ENCODE measurements at regions not wholly inside any gene's neighbourhood (a gene's known extent, or its start where the extent isn't known, plus 50 kb on each side); places are given as distances from the start of the nearest gene placed in this dataset.

DNA sequence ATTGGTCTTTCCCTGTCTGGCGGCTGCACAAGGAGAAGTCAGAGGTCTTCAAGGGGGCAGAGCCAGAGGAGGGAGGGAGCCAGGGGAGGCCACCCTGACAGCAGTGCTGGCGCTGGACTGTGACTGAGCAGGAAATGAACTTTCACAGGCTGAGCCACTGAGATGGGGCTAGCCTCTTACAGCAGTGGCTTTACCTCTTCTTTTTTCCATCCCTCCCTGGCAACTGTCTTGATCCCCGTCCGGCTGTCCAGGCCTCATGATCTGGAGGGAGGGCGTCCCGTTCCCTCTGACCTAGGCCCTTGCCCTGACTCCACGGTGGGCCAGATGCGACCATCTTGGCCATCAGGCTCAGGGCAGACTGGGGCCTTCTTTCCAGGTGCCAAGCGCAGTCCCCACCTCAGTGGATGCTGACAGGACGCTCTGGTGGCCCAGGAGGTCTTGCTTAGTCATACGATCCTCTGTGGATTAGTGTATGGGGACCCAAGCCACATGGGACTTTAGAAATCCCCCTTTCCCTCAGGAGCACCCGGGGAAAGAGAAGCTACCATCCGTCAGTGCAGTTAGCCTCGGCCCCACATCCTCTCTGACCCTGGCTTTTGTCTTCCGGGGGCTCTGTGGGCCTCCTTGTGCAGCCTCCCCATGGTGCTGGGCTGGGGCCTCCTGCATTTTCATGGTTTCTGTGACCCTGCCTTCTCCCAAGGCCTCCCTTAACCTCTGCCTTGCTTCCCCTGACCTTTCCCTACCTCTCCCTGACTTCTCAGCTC lies 57.4 kb upstream of the CCDC167 start:
- H3K4me3 ChIP-seq (ENCODE audit: low read length): no peak overlapping the region
- H3K27ac ChIP-seq (ENCODE audit: low read length): no peak overlapping the region
- no peaks in the 10 kb centered on the region for H3K79me2 ChIP-seq (ENCODE audit: low read length)
- no peak overlapping the region for H2AFZ ChIP-seq (ENCODE audit: low read length)
- no peaks in the 10 kb centered on the region for H3K9me3 ChIP-seq (replicated peaks; ENCODE audit: insufficient read depth, low read length)
- peaks cover 4% of the 10 kb centered on the region; the same call in 1 of the 2 replicates for H3F3A ChIP-seq (ENCODE audit: insufficient read depth, low read length)
- TF ChIP-seq, protein P1, sequence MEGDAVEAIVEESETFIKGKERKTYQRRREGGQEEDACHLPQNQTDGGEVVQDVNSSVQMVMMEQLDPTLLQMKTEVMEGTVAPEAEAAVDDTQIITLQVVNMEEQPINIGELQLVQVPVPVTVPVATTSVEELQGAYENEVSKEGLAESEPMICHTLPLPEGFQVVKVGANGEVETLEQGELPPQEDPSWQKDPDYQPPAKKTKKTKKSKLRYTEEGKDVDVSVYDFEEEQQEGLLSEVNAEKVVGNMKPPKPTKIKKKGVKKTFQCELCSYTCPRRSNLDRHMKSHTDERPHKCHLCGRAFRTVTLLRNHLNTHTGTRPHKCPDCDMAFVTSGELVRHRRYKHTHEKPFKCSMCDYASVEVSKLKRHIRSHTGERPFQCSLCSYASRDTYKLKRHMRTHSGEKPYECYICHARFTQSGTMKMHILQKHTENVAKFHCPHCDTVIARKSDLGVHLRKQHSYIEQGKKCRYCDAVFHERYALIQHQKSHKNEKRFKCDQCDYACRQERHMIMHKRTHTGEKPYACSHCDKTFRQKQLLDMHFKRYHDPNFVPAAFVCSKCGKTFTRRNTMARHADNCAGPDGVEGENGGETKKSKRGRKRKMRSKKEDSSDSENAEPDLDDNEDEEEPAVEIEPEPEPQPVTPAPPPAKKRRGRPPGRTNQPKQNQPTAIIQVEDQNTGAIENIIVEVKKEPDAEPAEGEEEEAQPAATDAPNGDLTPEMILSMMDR (IDR thresholded peaks at IDR 0.05; ENCODE audit: low read length): no peak
- no peak for TF ChIP-seq EZH2 (optimal IDR thresholded peaks at IDR 0.05; ENCODE audit: low read depth, low read length)
- TF ChIP-seq EZH2phosphoT487 (IDR thresholded peaks at IDR 0.05; ENCODE audit: low read length): no peak
- DNase-seq: no peak
- no peak overlapping the region for H3K9ac ChIP-seq (ENCODE audit: low read length)
- peaks cover 11% of the 10 kb centered on the region; the same call in 1 of the 2 replicates for H3K4me1 ChIP-seq (ENCODE audit: low read length)
- no peak overlapping the region for H3K4me2 ChIP-seq (ENCODE audit: low read depth, low read length)
- no peaks in the 10 kb centered on the region for H4K20me1 ChIP-seq (ENCODE audit: insufficient read depth, low read length)
- H3K27me3 ChIP-seq (replicated peaks; ENCODE audit: insufficient read depth, low read length): no peaks in the 10 kb centered on the region
- H3K36me3 ChIP-seq (replicated peaks; ENCODE audit: insufficient read depth, low read length): no peaks in the 10 kb centered on the region
- no peaks in the 10 kb centered on the region for H3K9me2 ChIP-seq (replicated peaks; ENCODE audit: insufficient read depth, low read length)

DNA sequence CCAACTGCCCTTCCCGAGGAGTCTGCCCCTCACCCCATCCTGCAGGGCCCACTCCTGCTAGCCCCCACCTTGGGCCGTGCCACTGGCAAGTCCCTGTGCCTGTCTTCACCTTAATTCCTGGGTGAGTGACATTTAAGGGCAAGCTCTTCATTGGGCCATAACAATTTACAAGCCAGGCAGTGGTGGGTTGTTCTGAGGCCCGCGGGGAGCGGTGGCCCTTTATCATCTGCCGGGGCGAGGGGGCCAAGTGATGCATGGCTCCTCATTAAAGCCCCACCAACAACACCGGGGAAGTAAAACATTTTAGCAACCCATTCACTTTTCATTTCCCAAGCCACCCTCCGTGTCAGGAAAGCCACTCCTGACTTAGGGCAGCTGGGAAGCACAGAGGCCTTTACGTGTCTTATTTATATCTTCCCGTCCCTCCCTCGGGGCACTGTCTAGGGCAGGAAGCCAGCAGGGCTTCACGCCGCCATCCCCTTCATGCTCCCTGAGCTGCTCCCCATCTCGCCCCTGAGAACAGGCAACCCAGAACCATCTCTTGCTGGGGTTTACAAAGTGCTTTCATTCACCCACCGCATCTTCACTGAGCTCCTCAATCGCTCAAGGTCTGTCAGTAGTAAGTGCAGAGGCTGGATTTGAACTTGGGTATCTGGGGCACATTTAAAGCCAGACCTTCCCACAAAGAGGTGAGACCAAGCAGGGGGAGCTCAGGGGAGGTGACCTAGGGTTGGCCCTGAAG lies 55.5 kb upstream of the CCDC167 start:
- TF ChIP-seq, protein P1 (IDR thresholded peaks at IDR 0.05; ENCODE audit: low read length): no peak
- TF ChIP-seq EZH2phosphoT487 (IDR thresholded peaks at IDR 0.05; ENCODE audit: low read length): no peak
- TF ChIP-seq EZH2 (optimal IDR thresholded peaks at IDR 0.05; ENCODE audit: low read depth, low read length): no peak
- no peaks in the 10 kb centered on the region for H3K9me2 ChIP-seq (replicated peaks; ENCODE audit: insufficient read depth, low read length)
- no peak overlapping the region for H3K4me2 ChIP-seq (ENCODE audit: low read depth, low read length)
- no peaks in the 10 kb centered on the region for H3K79me2 ChIP-seq (ENCODE audit: low read length)
- no peaks in the 10 kb centered on the region for H3K4me1 ChIP-seq (ENCODE audit: low read length)
- no peaks in the 10 kb centered on the region for H3K9me3 ChIP-seq (replicated peaks; ENCODE audit: insufficient read depth, low read length)
- H2AFZ ChIP-seq (ENCODE audit: low read length): no peak overlapping the region
- no peak for DNase-seq
- H4K20me1 ChIP-seq (ENCODE audit: insufficient read depth, low read length): no peaks in the 10 kb centered on the region
- no peaks in the 10 kb centered on the region for H3K27me3 ChIP-seq (replicated peaks; ENCODE audit: insufficient read depth, low read length)
- no peak overlapping the region for H3K27ac ChIP-seq (ENCODE audit: low read length)
- no peak overlapping the region for H3K9ac ChIP-seq (ENCODE audit: low read length)
- no peaks in the 10 kb centered on the region for H3F3A ChIP-seq (ENCODE audit: insufficient read depth, low read length)
- H3K4me3 ChIP-seq (ENCODE audit: low read length): no peak overlapping the region
- H3K36me3 ChIP-seq (replicated peaks; ENCODE audit: insufficient read depth, low read length): no peaks in the 10 kb centered on the region

DNA sequence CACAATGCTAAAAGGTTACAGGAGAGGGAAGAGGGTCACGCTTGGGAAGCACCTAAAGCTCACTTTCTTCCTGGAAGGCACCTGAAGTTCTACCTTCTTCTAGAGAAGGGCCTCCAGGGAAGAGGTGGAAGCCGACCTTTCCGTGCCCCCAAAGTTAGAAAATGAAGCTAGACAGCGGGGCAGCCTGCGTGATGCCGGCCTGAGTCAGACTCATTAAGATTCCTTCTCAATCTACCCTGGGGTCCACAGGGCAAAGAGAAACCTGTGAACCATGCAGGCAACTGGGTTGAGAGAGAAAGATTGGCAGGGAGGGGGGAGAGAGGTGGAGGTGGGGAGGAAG lies 54.8 kb upstream of the CCDC167 start:
- Histone ChIP-seq H3F3A (ENCODE audit: insufficient read depth, low read length) (no peaks in the 10 kb centered on the region), H3K4me2 (ENCODE audit: low read depth, low read length) (no peak overlapping the region), H2AFZ (ENCODE audit: low read length) (no peak overlapping the region), H3K9ac (ENCODE audit: low read length) (no peak overlapping the region), H3K36me3 (replicated peaks; ENCODE audit: insufficient read depth, low read length) (no peaks in the 10 kb centered on the region), H4K20me1 (ENCODE audit: insufficient read depth, low read length) (no peaks in the 10 kb centered on the region), H3K9me2 (replicated peaks; ENCODE audit: insufficient read depth, low read length) (no peaks in the 10 kb centered on the region), H3K4me1 (ENCODE audit: low read length) (no peaks in the 10 kb centered on the region), H3K79me2 (ENCODE audit: low read length) (no peaks in the 10 kb centered on the region), H3K27ac (ENCODE audit: low read length) (no peak overlapping the region), H3K27me3 (replicated peaks; ENCODE audit: insufficient read depth, low read length) (no peaks in the 10 kb centered on the region), H3K4me3 (ENCODE audit: low read length) (no peak overlapping the region), H3K9me3 (replicated peaks; ENCODE audit: insufficient read depth, low read length) (no peaks in the 10 kb centered on the region)
- no peak for DNase-seq
- TF ChIP-seq, protein P1 (IDR thresholded peaks at IDR 0.05; ENCODE audit: low read length): no peak
- TF ChIP-seq EZH2phosphoT487 (IDR thresholded peaks at IDR 0.05; ENCODE audit: low read length): no peak
- TF ChIP-seq EZH2 (optimal IDR thresholded peaks at IDR 0.05; ENCODE audit: low read depth, low read length): no peak
